Cardiac septum (tissue), 1 donor: ENCODE measurements at regions not wholly inside any gene's neighbourhood (a gene's known extent, or its start where the extent isn't known, plus 50 kb on each side); places are given as distances from the start of the nearest gene placed in this dataset.

ENCODE experiments used
- DNase-seq: peaks from one replicate; pipeline ENCODE4 v3.0.0-alpha.2; 2020; ENCODE audit warnings: low spot score
- intact Hi-C: fragments of 100-400 bp; cut with DNase I; formaldehyde crosslinking; loops from one replicate; pipeline ENCODE4 v1.14.0; 2022
- donor health status: DM: no; HTN: no; CAD: no.

GRCh38 chr18:27778441-27778840 lies 398.5 kb downstream of the CDH2 start:
- intact Hi-C loops: loop anchor here (10.0 kb wide), 1 partner anchor 326 kb away; no protein-coding TSS in a partner anchor
- no peak for DNase-seq

- DNase-seq: no peak
- intact Hi-C loops: loop anchor here (10.0 kb wide), 1 partner anchor 333 kb away; no protein-coding TSS in a partner anchor
These were observed 404.8 kb downstream of the CDH2 start for GRCh38 chr18:27772081-27772480.

GRCh38 chr18:27771571-27771970 lies 405.4 kb downstream of the CDH2 start:
- intact Hi-C loops: loop anchor here (10.0 kb wide), 1 partner anchor 333 kb away; no protein-coding TSS in a partner anchor

GRCh38 chr18:27769152-27769551 lies 407.8 kb downstream of the CDH2 start:
- DNase-seq: no peak
- intact Hi-C loops: no loop called here

More at GRCh38 chr18:27771571-27771970, 405.4 kb downstream of the CDH2 start:
- no peak for DNase-seq

- intact Hi-C loops: no loop called here
- DNase-seq: no peak
These were observed 413.0 kb downstream of the CDH2 start for GRCh38 chr18:27763936-27764335.

- no peak for DNase-seq
- intact Hi-C loops: no loop called here
These were observed 413.6 kb downstream of the CDH2 start for GRCh38 chr18:27763341-27763740.

- intact Hi-C loops: no loop called here
- no peak for DNase-seq
These were observed 414.9 kb downstream of the CDH2 start for GRCh38 chr18:27762054-27762453.

GRCh38 chr18:27752944-27753343 lies 424.0 kb downstream of the CDH2 start:
- intact Hi-C loops: loop anchor here (5.0 kb wide), 2 partner anchors 66 to 146 kb away; no protein-coding TSS in a partner anchor

GRCh38 chr18:27750923-27751322 lies 426.0 kb downstream of the CDH2 start:
- intact Hi-C loops: loop anchor here (5.0 kb wide), 2 partner anchors 64 to 144 kb away; no protein-coding TSS in a partner anchor
- DNase-seq: no peak

More at GRCh38 chr18:27752944-27753343, 424.0 kb downstream of the CDH2 start:
- no peak for DNase-seq

GRCh38 chr18:27750014-27750413 lies 426.9 kb downstream of the CDH2 start:
- intact Hi-C loops: loop anchor here (5.0 kb wide), 2 partner anchors 63 to 143 kb away; no protein-coding TSS in a partner anchor
- no peak for DNase-seq

GRCh38 chr18:27749194-27749593 lies 427.7 kb downstream of the CDH2 start:
- intact Hi-C loops: no loop called here

GRCh38 chr18:27746241-27746640 lies 430.7 kb downstream of the CDH2 start:
- DNase-seq: no peak
- intact Hi-C loops: no loop called here

More at GRCh38 chr18:27749194-27749593, 427.7 kb downstream of the CDH2 start:
- DNase-seq: no peak

- intact Hi-C loops: no loop called here
- DNase-seq: no peak
These were observed 441.8 kb downstream of the CDH2 start for GRCh38 chr18:27735117-27735516.

- intact Hi-C loops: no loop called here
- no peak for DNase-seq
These were observed 445.7 kb downstream of the CDH2 start for GRCh38 chr18:27731211-27731610.

GRCh38 chr18:27728659-27729058 lies 448.3 kb downstream of the CDH2 start:
- intact Hi-C loops: loop anchor here (10.0 kb wide), 1 partner anchor 64 kb away; no protein-coding TSS in a partner anchor
- DNase-seq: no peak

- DNase-seq: no peak
- intact Hi-C loops: loop anchor here (10.0 kb wide), 1 partner anchor 60 kb away; no protein-coding TSS in a partner anchor
These were observed 452.6 kb downstream of the CDH2 start for GRCh38 chr18:27724362-27724761.

GRCh38 chr18:27723168-27723567 lies 453.8 kb downstream of the CDH2 start:
- intact Hi-C loops: loop anchor here (10.0 kb wide), 1 partner anchor 58 kb away; no protein-coding TSS in a partner anchor
- DNase-seq: no peak

- DNase-seq: no peak
- intact Hi-C loops: loop anchor here (10.0 kb wide), 2 partner anchors 55 to 95 kb away; no protein-coding TSS in a partner anchor
These were observed 457.2 kb downstream of the CDH2 start for GRCh38 chr18:27719680-27720079.

GRCh38 chr18:27717816-27718215 lies 459.1 kb downstream of the CDH2 start:
- DNase-seq: no peak
- intact Hi-C loops: loop anchor here (10.0 kb wide), 1 partner anchor 93 kb away; no protein-coding TSS in a partner anchor

- no peak for DNase-seq
- intact Hi-C loops: loop anchor here (10.0 kb wide), 1 partner anchor 92 kb away; no protein-coding TSS in a partner anchor
These were observed 459.7 kb downstream of the CDH2 start for GRCh38 chr18:27717250-27717649.

- intact Hi-C loops: loop anchor here (10.0 kb wide), 1 partner anchor 91 kb away; no protein-coding TSS in a partner anchor
- no peak for DNase-seq
These were observed 461.2 kb downstream of the CDH2 start for GRCh38 chr18:27715751-27716150.
